Dermis microvascular lymphatic vessel endothelial cell (primary cell): ENCODE measurements at regions not wholly inside any gene's neighbourhood (a gene's known extent, or its start where the extent isn't known, plus 50 kb on each side); places are given as distances from the start of the nearest gene placed in this dataset.

ENCODE experiments used
- DNase-seq, 2 donors: peaks; one replicate each; pipeline versions ENCODE4 v3.0.0 to v3.0.0-alpha.2; 2010; ENCODE audit warnings: low read depth in 2 of 2

DNA sequence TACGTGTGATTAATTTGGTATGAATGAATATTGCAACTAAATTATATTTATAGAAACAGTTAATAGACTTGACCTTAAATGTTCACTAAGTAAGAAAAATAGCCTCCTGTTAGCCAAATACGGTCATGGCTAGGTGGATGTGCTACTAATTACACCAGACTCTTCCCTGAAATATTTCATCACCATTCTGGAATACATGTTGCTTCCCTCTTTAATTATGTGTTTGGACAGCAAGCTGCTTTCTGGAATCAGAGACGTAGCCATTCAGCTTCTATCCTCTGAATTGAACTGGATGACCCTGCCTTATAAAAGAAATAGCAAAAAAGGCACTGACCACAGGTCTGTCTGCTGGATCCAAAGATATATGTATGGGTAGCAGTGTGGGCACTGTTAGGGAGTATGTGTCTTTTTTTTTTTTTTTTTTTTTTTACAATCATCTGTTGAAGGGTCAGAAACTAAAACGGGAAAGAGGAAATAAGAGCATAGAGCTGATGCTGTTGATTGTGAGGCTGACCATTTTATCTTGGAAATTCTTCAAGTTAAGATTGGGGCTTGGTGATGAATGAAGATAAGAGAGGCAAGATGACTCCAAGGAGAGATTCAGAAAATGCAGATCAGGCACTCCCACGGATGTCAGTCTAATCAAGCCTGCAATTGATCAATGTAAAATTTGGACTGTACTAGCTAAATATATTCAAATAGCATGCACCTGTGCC is 283.2 kb upstream of the HSF2 start:
- DNase-seq, result no peak

DNA sequence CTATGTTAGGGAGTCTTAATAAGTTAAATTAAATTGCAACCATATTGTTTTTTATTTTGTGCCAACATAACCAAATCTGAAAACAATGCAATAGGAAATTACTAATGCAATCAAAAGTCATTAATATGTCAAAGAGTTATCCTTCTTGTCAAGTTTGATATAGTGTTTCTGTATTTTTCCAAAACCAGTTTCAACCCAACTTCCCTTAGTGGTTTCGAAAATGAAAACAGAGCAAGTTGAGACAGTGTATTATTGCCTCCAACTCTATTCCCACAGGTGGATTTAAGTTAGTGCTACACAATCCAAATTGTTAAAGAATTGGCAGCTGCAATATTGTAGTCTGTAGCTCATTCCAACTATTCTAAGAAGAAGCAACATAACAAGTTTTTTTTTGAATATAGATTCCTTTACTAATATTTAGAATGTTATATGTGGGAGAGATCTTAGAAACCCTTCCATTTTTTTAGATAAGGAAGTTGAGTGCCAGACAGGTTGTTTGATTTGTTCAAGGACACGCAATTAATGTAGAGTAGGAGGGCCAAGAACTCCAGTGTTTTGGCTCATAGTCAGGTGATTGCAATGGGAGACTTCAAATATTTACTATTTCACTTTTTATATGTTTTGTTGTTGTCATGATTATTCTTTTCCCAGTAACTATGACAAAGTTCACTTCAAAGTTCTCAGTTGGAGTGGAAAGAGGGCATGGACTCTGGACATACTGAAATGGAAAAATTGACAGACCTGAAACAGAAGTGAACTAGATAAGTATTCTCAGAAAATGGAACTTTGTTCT is 282.4 kb upstream of the HSF2 start:
- DNase-seq, result no peak

DNA sequence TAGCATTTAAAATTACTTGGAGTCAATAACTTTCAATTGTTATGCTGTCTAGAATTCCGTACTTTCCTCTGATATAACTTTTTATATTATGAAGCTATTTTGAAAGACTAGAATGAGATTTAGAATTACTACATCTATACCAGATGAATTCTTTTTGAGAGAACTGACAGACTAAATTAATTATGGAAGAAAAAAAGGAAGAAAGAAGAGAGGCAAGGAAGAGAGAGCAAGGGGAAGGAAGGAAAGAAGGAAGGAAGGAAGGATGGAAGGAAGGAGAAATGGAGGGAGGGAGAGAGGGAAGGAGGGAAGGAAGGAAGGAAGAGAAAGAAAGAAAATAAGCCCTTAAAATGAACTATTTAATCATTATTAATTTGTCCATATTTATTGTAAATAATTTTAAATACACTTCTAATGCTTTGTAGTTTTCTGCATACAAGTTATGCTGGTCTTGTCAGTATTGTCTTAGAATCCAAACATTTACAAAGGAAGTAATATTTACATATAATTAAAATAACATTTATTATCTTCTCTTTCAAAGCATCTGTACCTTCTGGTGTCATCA is 280.4 kb upstream of the HSF2 start:
- DNase-seq, result no peak

DNA sequence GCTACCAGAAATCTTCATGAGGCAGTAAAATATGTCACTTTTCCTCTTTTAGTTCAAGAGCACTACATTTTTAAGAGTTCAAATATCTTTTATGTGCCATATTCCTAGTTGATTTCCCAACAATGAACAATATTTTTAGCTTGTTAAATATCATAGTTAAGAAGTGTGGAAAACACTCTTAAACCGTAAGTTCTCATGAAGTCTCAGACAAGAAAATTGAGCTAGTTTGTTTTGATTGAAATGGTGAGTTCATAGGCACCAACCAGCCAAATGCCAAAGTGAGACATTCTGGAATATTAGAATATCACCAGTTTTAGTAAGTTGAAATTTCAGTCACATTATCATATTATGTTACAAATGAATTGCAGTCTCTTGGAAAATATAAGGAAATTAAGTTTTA is 277.2 kb upstream of the HSF2 start:
- DNase-seq, result no peak

DNA sequence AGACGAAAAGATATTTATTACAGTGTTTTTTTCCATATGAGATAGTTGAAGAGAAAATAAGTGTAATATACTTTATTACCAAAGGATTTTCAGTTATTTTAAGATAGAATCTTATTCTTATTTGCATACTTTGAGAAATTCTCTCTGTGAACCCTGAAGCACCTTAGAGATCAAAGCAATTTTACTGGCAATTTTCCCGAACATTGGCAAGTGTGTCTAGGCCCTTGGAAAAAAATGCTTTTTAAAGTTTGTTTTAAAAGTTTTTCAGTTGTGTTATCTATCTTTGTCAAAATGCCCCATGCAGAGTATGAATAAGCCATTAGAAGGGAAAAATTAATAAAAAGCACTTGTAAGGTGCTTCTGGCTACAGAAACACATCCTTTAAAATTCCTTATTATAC is 276.8 kb upstream of the HSF2 start:
- no peak for DNase-seq

DNA sequence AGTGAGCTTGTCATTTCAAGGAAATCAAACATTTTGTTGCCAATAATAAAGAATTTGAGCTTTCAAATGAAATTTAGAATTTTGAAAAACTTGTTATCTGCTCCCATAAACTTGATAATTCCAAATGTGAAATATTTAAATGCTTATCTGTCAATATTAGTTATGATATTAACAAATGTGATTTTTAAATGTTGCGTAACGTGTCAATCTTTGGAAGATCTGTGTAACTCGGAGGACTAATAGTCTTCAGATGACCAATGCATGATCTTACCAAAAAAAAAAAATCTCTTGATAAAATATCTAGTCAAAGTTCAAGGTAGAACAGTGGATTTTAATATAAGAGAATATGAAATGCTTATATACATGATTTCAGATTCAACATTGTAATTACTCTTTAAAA is 274.5 kb upstream of the HSF2 start:
- DNase-seq, result no peak

DNA sequence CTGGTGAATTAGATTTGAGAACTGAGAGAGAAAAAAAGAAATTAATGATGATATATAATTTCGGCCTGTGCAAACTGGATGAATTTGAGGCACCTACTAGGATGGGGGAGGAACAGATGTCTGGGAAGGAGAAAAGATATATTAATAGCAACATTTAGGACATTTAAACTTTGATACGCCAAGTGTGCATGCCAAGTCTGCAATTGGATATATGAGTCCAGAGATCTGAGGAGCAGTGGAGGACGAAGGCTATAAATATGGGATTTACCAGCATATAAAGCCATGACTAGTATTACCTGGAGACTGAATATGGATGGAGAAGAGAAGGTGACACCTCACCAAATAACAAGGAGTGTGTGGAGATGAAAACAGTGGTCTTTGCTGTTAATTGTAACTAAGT is 272.6 kb upstream of the HSF2 start:
- DNase-seq, result no peak

DNA sequence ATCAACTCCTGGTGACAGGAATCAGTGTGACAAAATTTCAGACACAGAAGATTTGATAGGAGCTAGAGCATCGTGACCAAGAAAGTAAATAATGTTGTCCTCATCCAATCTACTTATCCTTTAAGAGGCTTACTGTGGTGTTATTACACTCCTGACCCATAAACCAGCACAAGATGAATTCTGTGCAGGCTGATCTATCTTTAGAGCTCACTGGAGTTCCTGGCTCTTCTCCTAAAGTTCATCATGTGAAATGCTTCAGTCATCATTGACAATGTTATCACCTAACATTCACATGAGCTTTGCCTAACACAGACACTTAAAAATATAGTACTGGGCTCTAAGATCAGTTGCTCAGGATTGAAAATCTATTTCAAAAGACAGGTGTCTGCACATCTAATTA is 271.0 kb upstream of the HSF2 start:
- no peak for DNase-seq

DNA sequence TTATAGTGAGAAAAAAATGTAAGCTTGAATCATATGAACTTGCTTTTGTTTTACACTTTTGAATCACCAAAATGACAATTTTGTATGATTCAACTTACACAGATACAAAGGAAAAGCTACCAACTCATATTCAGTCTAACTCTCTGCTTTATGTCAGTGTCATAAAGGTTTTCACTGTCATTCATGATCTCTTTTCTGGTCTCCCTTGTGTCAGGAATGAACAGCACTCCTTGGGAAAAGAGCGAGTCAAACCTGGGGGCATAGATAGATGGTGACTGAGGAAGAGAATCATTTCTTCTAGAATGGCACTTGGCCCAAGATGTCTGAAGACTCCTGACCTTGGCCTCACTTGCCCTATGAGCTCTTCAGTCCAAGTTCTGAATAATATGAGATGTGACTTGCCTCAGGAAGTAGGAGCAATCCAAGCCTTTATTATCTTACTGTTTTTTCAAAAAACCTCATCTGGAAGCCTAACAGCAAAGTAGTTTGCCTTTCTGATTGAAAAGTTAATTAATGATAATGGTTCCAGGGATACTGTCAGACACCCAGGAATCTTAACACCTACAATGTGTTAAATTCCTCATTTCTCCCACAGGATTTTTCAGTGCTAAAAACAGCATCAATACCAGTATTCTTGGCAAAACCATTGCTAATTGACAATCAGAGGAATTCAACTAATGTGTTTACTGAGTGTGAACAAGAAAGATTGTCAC is 270.0 kb upstream of the HSF2 start:
- no peak for DNase-seq

DNA sequence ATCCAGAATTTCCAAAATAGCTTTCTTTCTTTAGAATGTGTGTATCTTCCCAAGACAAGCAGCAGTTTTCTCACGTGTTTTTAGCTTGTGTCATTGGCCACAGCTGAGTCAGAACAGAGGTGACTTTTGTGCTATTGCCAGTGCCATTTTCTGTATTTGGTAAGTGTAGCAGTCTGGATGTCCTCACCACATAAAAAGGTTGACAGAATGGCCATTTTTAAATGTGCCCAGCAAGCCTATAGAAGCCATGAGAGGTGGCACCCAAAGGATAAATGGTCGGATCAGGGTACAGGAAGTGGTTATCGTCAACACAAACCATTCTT is 269.5 kb upstream of the HSF2 start:
- DNase-seq, result no peak

DNA sequence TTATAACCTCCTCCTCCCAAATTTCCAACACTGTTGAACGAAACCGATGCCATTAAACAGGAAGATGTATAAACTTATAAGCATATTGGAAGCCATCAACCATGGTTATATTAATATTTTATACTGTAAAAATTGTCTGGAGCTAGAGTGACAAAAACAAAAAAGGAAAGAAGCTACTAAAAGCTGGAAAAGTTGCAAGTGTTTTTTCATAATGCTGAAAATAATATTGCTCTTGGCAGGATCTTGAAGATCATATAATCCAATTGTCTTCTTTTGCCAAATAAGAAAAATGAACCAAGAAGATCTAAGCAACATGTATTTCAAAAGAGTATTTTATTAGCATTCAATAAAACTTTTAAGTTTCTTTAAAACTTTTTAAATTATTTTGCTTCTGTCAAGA is 268.9 kb upstream of the HSF2 start:
- DNase-seq, result no peak

DNA sequence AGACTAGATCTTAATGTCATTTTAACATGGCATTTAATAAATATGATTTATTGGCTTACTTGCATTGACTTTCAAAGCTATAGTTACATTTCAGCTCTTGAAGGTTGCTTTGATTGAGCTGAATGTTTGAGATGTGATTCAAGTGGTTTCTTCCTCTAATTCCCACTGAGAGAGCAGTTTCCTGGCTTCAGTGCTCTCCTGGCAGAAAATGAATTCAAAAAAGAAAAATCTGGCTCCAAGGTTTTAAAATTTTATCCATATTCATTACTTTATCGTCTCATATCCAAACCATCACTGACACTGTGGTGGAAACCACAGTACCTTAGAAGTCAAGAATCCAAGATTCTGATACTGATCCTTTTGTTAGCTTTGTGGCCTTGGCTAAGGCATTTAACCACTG is 263.1 kb upstream of the HSF2 start:
- DNase-seq, result no peak

DNA sequence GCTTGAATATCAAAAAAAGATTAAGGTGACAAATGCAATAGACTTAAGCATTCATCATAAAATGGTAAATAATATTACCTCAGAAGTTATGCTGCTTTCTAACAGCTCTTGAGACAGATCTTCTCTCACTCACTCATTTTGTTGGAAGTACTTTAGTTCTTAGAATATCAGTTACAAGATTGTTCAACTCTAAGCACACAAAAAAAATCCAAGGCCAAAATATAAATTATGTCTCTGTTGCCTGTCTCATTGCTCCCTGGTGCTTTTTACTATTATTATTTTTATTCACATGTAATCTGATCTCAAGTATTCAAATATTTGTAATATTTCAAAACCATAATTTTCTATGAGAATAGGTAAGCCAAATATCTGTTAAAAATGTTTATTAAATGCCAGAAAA is 259.4 kb upstream of the HSF2 start:
- DNase-seq, result no peak

DNA sequence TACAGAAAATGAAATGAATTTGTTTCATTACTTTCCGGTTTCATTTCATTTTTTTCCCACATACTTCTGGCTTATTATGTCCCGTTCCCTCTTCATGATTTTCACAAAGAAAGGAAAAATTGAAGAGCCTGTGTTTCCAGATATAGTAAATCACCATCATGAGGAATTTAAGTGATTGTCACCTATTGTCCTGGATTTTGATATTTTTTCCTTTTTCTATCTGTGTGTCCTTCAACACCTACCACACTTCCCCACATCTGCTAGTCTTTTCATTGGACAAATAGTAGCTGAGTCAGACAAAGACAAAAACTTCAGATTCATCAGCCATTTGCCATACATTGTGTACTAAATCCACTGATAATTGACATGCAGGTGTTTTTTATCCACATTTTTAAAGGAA is 258.2 kb upstream of the HSF2 start:
- peak; percentile 51 to 85 for DNase-seq

DNA sequence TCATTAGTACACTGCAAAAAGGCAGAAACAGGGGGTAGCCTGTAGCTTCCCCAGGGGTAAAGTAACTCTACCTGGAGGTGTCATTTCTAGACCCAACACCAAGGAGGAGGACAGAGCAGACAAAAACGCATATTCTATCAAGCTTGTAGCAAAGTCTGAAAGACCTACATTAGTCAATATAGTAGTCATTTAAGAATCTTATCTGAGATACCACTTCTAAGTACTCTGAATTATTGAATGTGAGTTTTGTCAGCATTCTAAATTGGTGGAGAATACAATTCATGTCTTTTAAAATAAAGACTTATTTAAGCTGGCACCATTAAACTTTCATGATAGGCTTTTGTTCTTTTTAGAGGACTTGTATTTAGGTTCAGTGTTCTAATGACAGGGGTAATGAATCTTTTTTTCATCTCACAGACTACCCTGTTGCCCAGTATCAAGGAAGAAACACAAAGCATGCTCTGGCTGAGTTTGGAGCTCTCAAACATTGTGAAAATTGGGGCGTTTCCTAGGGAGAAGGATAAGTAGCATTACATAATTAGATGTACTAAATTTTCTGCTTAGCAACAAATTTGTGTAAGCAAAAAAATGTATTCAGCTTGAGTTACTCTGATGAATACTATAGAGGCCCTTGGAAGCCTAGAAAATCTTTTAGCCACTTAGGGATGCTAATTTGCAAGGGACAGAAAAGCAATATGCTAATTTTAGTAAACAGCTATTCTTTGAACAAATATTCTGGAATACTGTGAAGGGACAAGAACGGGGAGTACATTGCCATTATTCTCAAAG is 255.4 kb upstream of the HSF2 start:
- no peak for DNase-seq

DNA sequence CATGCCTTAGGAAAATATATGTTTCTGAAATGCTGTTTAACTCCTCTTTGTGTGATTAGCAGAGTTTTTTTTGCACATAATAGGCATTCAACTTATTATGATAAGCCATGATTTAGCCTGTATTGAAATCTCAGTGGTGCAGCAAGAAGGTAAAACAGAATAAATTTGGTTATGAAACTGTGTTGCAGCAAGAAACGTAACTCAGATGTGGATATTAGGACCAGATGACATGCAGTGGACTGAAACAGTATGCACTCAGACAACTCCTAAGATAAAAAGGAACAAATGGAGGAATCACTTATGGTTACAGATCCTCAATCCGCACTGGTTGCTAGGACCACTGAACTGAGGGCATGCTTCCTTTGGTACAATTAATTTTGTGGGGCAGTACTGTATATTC is 254.2 kb upstream of the HSF2 start:
- DNase-seq, result no peak

DNA sequence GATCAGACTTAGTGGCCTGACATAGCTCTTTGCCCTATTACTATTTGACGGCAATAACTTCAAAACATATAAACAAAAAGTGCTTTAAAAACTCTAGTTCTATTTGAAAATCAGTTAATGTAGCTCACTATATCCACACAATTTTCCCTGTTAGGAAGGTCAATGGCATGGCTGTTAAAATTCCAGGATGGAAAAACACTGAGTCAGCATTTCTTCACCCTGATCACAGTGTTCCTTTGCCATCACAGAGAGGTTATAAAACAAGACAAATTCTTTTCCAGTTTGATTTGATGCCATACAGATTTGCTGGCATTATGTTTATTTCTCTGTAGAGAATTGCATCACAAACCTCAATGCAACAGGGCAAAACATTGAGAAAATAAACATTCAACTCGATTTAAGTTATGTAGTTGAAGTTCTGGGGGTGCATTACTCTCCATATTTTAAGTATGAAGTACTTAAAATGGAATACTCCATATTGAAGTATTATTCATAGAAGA is 253.7 kb upstream of the HSF2 start:
- DNase-seq, result no peak

DNA sequence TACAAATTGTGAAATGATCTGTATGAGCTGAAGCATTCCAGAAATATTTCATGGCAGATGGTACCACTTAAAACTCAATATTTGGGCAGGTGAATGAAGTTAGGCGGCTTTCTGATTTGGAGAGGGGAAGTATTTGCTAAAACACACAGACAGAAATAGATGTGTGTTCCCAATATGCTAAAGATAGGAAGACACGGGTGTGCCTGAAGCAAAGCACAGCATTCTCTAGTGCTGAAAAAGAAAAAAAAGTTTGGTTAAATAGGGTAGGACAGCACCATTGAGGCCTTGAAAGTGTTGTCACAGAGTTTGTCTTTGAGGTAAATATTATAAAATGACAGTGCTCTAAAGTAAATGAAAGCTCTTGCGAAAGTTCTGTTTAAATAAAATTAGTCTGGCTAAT is 252.2 kb upstream of the HSF2 start:
- DNase-seq, result no peak

DNA sequence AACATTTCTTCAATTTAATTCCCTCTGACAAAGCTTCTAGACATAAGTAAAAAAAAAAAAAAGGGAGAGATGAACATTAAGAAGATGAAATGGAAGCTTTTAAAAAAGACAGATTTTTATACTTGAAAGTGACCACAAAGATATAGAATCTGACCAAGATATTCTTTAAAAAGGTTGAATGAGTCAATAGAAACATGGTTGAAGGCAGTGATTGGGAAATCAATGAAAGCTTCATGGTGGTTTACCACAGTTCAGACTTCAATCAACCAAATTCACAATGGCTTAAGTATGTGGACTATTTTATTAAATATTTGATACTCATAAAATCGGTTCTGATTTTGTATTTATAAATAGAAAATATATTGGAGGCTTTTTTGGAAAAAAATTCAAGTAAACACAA is 248.4 kb upstream of the HSF2 start:
- no peak for DNase-seq

DNA sequence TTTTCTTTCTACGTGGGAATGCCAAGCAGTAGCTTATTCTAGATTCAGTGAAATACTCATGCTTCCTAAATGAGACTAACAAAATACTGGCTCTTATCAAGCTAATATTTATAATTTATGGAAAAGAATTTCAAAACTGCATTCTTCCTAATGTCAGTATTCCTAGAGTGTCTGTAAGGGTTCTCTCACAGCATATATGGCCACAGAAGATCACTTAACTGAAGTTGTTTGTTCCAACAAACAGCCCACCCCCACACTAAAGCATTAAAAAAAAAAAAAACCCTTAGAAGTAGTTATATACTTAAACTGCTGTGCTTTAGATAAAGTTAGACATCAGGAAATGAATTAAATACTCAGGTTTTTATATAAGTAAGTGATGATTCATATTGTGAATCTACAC is 247.7 kb upstream of the HSF2 start:
- DNase-seq, result no peak

DNA sequence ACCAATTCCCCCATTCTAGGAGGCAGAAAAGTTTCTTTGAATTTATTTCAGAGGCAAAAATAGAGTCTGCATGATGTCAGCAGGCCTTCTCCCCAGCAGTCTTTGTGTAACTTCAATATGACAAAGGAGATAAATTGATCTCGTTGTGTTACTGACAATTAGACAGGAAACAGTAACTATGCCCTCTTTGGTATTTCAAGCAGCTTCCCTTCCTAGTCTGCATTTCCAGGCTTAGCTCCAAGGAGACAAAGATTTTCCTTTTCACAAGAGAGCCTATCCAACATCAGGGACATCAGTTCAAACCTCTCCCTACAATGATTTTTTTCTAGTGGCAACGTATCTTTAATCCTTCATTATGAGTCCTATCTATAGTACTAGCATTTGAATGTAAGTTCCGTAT is 245.9 kb upstream of the HSF2 start:
- DNase-seq, result no peak

DNA sequence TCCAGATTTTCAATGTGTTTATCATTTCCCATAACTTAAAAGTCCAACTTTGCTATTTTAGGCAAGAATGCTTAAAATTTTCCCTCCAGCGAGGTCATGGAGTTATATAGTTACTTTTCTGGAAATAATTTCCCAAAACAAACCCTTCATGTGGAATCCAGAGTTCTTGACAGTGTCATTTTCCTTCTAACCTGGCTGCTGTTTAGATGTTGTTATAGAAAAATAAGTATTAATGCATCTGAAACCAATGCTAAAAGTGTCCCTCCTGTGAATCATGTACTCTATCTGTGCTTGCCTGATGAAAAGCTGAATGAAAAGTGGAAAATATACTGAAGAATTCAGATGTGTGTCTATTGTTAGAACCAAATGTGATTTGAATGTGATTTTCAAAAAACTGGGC is 245.3 kb upstream of the HSF2 start:
- no peak for DNase-seq
